Stimulated activated CD4-positive, alpha-beta T cell treated with anti-CD3 and anti-CD28 coated beads, Interleukin-12 subunit alpha, Interleukin-12 subunit beta, amount 100 ng/mL, for 48 hours (primary cell): ENCODE measurements at regions not wholly inside any gene's neighbourhood (a gene's known extent, or its start where the extent isn't known, plus 50 kb on each side); places are given as distances from the start of the nearest gene placed in this dataset.

Experiments
- DNase-seq, 3 donors: peaks; one replicate each; pipeline ENCODE4 v3.0.0-alpha.2; 2020; ENCODE audit warnings: low read depth in 2 of 3, low spot score in 1 of 3

DNA sequence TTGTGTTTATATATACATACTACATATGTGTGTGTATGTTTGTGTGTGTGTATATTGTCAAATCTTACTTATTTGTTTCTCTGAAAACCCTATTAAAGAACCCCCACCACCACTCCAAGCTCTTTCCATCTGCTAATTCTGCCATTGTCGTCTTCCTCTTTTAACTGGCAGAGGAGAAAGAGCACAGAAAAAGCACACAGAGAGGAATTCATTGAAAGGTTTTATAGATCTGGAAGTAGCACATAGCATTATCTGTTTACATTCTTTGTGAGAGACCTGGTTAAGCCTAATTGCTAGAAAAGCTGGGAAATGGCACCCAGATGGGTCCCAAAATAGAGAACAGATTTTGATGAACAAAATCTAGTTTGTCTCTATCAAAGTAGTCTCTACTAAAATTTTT lies 800.0 kb upstream of the PIK3C3 start:
- no peak for DNase-seq

DNA sequence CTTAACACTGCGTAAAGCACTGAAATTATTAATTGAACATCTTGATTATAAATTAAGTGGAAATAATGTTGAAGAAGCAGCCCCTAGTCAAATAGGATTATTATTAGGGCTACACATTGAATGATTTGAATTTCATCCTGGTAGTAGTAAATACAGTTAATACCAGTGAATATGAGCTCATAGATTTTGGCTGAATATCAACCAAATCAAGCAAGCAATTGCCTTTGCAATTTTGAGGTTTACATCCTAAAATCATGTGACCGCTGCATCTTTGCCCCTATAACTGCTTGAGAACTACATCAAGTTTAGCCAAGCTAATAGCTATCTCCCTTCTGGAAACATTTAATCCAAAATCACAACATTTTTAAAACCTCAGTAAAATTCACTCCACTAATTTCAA lies 801.2 kb upstream of the PIK3C3 start:
- DNase-seq, result no peak

DNA sequence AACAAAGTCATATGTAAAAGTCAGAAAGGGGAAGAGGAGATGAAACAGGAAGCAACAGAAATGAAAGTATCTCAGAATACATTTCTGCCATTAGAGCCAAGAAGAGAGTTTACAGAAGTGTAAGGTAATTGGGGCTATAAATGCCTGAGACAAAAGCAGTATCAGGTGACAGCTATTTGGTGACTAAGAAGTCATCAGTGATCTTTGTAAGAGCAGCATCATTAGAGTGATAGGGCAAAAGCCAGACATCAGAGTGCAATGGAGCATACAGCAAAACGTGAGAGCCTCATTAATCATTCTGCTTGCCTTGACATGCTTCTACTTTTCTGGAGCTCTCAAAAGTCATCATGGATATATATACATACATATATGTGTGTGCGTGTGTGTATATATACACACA lies 804.7 kb upstream of the PIK3C3 start:
- no peak for DNase-seq

DNA sequence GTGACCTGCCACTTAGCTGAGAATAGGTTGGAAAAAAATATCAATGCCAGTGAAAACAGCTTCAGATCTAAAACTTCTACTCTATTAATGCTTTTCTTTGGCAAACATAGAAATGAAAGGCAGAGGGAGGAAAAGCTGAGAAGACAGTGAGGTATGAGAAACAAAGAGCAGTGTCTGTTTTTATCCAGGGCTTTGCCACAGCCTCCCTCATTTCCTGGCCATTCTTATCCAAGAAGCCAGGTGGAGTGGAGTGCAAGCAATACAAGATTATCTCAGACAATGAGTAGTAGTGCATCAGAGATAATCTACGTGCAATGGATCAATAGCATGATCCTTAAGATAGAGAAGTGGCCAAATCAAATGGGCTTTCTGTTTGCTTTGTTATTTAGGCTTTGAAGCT lies 808.7 kb upstream of the PIK3C3 start:
- DNase-seq, result no peak

DNA sequence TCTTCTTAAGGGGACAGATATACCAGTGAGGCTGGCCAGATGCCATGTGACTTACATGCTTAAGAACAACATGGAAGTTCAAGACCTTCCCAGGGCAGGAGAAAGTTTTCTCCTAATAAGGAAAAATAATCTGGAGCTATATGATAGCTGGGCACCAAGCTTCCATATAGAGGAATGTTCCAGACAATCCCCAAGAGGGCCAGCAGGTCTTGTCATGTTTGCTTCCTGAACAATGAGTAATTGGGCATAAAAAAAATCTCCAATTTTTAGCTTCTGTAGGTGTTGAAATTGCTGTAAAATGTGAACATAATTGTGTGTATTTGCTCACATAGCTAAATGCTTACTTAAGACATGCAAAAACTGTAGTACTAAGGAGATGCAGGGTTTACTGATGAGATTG lies 809.5 kb upstream of the PIK3C3 start:
- no peak for DNase-seq

DNA sequence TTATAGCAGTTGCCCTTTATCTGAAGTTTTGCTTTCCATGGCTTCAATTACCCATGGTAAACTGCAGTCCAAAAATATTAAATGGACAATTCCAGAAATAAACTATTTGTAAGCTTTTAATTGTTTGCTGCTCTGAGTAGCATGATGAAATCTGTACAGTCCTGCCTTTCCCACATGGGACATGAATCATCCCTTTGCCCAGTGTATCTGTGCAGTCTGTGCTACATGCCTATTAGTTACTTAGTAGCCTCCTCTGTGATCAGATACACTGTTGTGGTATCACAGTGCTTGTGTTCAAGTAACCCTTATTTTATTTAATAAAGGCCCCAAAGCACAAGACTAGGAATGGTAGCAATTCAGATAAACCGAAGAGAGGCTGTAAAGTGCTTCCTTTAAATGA lies 810.6 kb upstream of the PIK3C3 start:
- DNase-seq, result no peak

DNA sequence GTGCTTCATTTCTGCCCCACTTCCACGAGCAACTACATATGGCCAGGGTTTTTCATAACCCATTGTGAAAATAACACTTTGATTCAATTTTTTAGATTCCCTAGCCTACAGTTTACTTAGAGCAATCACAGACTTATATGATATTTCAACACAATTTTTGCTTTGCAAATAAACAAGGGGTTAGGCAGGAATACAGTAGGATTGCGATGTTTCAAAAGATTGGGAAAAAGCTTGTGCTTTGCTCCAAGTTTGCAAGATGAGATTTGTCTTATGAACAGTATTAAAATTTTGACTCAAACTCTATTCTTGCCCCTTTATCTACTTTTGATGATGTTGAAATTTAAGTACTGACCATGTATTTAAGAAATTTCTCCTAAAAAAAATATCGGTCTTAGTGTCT lies 814.5 kb upstream of the PIK3C3 start:
- DNase-seq, result no peak

DNA sequence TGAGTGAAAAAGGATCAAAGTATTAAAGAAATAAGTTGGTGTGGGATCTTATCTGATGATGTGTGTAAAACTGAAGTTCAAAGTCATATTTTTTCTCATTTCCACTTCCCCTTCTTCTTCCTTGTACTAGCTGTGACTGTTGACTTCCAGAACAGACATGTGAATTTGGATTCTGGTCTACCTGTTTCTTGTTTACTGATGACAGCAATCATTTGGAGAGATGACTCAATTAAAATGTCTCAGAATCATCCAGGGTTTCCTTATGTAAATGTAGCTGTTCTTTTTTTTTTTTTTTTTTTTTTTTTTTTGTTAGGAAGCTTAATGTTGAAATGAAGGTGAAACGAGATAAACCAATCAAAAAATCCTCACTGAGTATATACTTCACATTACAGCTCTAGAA lies 819.9 kb upstream of the PIK3C3 start:
- DNase-seq, result no peak

DNA sequence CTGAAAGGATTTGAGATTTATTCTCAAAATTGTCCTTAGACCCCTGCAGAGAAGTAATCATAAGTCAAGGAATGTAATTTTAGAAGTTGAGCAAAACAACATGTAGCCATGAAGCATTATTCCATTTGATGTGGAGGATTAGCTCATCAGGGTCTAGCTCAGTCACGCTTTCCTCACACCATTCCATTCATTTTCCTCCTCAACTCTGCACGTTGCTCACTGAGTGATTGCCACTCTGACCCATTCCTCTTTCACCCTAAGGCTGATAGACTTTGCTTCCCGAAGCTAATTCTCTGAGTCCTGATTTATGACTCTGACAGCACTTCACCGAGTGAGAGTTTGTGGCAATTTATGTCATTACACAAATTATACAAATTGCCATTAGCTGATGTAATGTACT lies 820.6 kb upstream of the PIK3C3 start:
- no peak for DNase-seq

DNA sequence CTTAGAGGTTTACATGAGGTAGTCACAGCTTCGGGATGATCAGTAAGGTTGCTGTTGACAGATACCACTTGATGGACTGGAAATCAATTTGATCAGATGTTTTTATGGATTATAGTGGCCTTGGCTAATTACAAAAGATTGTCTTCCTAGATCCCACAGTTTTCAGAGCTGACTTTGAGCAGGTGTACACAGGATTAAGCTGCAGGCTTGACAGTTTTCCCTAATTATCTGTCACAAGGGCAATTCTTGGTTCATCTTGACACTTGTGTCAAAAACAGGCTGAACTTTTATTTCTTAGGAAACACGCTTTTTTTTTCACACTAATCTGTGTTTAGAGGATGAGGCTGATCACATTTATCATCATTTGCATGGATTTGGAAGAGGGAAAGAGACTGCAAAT lies 824.0 kb upstream of the PIK3C3 start:
- no peak for DNase-seq

DNA sequence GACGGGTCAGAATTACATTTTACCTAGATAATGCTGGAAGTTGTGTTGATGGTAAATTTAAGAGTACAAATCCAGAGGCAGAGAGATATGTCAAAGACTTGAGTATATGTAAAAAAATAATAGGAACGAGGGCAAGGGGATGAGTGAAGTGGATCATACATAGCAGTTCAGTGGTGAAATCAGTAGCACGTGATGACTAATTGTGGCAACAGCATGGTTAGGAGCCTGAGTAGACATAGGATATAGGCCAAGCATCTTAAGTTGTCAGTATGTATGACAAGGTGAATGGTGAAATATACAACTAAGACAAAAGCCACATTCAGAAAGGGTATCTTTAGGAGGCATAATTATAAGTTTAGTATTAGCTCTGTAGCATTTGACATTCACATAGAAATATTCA lies 826.5 kb upstream of the PIK3C3 start:
- no peak for DNase-seq

DNA sequence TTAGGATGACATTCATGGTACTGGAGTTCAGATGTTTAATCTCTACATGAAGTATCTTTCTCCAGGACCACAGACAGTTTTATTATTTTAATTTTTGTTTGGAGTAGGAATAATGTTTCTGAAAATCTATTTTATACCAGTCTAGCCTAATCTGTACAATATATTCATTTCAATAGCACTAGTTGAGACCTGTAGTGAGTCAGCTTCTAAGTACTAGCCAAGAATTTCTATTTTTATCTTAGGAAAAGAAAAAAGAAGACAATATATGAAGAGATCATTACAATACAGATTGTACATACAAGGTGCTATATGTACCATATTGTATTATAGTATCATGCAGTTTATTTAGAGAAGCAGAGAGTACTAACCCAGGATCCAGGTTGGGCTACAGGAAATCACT lies 826.9 kb upstream of the PIK3C3 start:
- no peak for DNase-seq

DNA sequence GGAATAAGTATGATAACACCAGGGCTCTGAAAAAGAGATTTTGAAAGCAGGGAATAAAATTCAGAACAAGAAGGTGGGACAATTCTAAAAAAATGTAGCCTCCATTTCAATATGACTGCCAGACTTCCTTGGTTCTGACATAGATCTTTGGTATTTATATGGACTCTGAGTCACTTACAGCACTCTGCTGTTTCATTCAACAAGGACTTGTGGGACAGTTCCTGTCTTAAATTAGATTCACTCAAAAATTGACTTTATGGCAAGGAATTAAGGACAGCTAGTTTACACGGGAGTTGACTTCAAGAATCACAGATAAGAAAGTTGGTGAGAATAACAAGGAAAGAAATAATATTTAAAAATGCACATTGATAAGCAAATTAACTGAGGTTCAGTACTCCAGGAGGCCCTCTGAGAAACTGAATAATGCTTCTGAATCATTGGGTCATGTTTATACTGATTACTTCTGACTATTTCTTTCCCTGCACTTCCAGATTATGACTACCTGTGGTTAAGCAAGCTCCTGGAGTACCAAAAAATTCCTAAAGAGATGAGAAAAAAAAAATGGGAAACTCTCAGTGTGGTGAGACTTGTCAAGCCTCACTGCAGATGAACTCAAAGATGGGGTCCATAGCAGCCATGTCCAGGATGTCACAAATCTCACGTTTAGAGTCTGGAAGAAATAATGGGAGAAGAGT lies 828.3 kb upstream of the PIK3C3 start:
- no peak for DNase-seq

DNA sequence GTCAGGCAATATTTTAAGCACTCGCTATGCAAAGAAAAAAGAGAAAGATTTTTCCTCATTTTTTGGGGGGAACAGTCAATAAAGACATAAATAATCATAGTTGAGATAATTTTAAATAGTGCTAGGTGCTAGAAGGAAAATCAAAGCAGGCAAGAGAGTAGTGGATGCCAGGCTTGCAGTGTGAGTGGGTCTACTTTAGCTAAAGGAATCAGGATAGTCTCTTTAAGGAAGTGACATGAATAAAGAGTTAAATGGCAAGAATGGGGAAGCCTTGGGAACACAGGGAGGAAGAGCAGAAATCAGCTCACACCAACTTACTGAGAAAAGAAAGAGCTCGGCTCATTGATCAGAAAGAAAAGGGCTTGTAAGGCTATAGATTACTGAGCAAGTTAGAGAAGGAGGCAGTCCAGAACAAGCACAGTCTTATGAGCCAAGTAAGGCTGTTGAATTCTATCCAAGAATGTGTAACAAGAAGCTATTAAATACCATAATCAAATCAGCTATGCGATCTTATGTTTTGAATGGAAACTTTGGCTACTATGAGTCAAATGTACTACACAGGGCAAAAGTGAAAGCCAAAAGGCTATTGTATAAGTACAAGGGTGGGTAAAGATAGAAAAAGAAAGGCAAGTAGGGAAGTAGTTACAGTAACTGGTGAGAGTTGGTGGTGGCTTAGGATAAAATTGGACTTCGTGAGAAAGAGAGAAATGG lies 833.8 kb upstream of the PIK3C3 start:
- no peak for DNase-seq

DNA sequence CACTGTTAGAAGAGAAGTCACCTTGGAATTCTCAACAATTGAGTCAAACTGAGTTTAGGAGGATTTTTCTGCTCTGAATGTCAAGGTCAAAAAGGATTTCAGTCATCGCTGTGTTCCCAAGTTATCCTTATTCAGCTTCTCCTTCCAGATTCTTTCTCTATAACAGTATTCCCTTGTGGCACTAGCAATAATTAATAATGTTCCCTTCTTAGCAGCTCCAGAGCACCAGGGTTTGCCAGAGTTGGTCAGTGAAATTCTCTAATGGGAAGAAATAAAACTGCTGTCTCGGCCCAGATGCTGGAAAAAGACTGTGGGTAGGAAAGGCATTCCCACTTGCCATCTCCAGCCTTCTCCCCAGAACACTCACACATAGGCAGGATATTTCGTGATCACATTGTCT lies 836.0 kb upstream of the PIK3C3 start:
- DNase-seq, result no peak

DNA sequence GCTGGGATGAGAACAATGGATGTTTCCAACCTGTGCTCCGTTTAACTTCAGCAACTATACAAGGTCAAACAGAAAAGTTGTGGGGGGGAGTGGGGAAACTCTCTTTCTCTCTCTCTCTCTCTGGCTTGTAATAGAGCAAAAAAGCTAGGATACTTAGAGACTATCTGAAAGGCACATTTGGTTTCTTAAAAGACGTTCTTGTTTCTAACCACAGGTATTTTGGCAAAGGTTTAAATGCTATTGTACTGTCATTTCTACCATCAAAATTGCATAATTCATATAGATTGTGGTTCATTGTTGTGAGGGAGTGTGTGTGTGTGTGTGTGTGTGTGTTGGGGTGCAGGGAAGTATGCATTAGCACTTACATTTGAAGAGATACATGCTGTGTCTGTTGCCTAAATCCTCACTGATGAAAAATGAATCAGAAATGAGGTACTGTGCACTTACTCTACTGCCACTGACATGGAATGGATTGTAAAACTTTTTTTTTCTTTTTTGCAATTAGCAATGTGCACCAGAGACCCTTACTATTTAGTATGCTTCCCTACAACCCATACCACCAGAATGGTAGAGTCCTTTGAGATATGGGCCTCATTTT lies 841.0 kb upstream of the PIK3C3 start:
- no peak for DNase-seq

DNA sequence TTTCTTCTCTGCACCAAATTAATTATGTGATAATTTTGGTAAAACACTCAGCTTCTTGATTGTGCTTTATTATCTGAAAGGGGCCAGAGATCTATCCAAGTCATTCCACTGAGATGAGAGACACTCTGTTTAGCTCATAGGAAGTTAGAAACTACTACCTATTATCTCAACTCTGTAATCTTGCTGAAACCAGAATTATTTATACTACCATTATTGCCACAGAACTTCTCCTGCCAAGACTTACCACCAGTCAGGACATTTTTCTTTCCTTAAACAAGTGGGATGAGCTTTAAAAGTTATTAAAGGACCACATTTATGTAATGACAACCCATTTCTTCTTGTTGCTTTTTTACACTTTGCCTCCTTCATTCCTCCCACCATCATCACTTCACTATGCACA lies 855.6 kb upstream of the PIK3C3 start:
- no peak for DNase-seq

DNA sequence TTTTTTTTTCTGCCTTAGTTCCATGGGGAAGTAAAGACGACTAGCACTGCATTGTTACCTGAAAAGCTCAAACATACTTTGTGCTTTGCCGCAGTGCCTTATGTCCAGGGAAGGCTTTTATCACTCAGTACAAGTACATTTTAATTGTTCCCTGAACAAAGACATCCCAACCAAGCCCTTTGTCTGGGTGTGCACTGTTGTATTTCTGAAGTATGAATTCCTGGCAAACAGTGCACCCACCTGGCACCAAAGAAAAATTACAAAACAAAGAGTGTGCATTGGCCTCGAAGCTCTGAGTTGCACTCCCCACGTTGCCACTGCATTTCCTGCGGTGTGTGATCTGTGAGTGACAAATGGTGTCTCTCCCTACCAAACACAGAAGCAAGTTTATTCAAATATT lies 858.5 kb upstream of the PIK3C3 start:
- no peak for DNase-seq

DNA sequence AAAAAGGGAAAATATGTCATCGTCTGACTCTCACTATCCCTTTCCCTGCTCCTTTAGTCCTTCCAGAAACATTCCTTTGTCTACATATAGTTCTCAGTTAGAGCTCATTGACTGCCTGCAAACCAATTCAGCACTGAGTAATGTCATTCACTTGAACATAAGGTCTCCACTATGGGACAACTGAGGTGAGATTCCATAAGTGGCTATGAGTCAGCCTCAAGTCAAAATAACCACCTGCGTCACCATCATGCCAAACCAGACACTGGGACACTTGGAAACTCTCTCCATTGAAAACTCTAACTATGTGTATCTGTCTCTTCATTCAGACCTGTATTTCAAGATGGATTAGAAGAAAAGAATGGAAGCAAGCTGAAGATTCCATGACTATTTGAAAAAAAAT lies 878.0 kb upstream of the PIK3C3 start:
- no peak for DNase-seq

DNA sequence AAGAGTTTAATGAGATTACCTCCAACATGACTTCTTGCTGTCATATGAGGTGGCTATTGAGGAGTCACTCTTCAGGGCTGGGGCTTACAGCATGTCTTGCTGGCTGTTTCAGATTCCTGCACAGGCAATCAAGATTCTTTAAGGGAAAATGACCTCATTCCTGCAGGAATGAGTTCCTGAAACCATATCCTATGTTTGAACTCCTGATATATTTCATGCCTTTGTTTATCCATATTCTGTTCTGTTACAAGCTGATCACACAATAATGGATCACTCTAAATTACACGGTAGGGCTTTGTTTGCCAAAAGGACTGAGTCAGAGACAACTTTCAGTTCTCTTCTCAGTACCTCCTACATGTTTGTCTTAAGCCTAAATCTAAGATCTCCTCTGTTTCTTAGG lies 879.8 kb upstream of the PIK3C3 start:
- DNase-seq, result no peak

DNA sequence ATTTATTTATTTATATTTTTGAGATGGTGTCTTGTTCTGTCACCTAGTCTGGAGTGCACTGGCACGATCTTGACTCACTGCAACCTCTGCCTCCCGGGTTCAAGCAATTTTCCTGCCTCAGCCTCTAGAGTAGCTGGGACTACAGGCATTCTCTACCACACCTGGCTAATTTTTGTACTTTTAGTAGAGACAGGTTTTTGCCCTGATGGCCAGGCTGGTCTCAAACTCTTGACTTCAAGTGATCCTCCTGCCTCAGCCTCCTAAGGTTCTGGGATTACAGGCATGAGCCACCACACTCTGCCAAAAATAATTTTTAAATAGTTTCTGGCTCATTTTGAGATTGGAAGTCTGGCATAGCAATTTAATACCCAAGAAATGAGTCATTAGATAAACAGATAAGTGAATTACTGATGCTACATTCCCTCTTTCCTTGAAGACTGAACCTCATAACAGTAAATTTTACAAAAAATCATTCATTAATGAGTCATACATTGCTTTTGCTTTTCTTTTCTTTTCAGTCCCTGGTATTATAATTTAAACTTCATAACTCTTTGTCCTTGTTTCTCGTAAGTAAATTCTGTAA lies 881.6 kb upstream of the PIK3C3 start:
- DNase-seq, result no peak

DNA sequence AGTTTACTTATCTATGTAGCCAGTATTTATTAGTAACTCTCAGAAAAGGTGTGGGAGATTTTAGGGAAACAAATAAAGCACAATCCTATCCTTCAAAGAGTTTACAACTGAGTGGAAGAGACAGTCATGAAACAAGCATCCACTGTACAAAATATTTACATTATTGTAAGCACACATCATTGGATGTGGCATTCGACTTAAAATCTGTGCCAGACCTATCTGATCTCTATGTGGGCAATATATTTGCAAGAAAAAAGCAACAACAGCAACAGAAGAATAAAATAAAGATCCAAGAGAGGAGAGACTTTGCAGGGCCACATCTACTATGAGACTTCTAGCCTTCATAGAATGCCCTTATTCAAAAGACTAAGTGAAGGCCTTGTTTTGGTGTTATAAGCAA lies 882.1 kb upstream of the PIK3C3 start:
- no peak for DNase-seq
